ENCODE measurements at regions not wholly inside any gene's neighbourhood (a gene's known extent, or its start where the extent isn't known, plus 50 kb on each side); places are given as distances from the start of the nearest gene placed in this dataset.

DNA sequence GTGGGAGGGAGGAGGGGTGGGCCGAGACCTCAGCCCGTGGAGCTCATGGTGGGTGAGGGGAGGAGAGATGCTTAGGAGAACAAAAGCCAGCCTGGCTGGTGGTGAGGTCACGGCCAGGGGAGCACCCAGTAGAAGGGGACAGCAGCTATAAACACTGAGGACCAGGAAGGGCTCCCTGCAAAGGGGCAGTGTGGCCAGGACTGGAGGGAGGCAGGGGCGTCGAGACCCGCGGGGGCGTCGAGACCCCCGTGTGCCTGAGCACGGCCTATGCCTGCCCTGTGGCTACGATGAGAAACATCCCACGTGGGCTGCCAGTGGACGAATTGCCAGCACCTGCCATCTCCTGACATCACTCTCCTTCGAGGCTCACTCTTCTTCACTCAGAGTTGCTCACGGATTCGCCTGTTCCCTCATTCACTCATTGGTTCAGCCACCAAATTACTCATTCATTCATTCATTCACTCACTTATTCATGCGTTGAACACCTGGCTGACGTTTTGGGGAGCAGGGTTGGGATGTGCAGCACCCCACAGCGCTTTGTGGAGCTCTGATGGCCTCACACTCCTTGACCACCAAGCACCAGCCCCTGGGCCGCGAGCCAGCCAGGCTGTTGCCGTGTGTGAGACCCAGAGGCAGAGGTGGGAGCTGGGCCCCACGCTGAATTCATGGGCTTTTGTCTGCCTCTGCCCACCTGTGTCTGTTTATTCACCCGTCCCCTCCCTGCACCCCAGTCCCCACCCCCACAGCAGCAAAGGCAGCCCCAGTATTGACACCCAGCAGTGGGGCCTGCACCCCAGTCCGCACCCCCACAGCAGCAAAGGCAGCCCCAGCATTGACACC, 61.2 kb upstream of the BHLHE23 start:
- H3K79me2 ChIP-seq (ENCODE audit: low read length), result no peaks in the 10 kb centered on the region
- no peak overlapping the region for H3K27ac ChIP-seq (ENCODE audit: low read length)
- no peak for ATAC-seq
- no TSS peak for BruUV-seq (replicated peaks)
- H3K4me1 ChIP-seq (ENCODE audit: insufficient read depth, low read length), result no peaks in the 10 kb centered on the region; the same call in 1 of the 2 replicates
- H3K36me3 ChIP-seq (ENCODE audit: low read depth, low read length), result no peaks in the 10 kb centered on the region
- H4K20me1 ChIP-seq (ENCODE audit: low read length), result no peaks in the 10 kb centered on the region
- ChIA-PET CTCF (no interaction called here), POLR2A (ENCODE audit: unreplicated experiment) (no interaction called here)
- DNase-seq, result no peak
- H3K9me3 ChIP-seq (ENCODE audit: low read length), result no peaks in the 10 kb centered on the region
- intact Hi-C loops (cut with micrococcal nuclease), result no loop called here
- H3F3A ChIP-seq (ENCODE audit: low read length, unreplicated experiment), result no peaks in the 10 kb centered on the region
- peaks cover 14% of the 10 kb centered on the region; the same call in 1 of the 2 replicates for H3K27me3 ChIP-seq (ENCODE audit: low read length)
- H2AFZ ChIP-seq (ENCODE audit: low read length), result no peak overlapping the region
- H3K4me3 ChIP-seq (ENCODE audit: low read length), result no peak overlapping the region
- H3K4me2 ChIP-seq (ENCODE audit: low read length), result no peak overlapping the region
- H3K9ac ChIP-seq (ENCODE audit: low read length), result no peak overlapping the region
- no peaks in the 10 kb centered on the region for H3K9me2 ChIP-seq (replicated peaks; ENCODE audit: low read length)
- TF ChIP-seq EZH2phosphoT487 (IDR thresholded peaks at IDR 0.05; ENCODE audit: borderline replicate concordance, low read length), result no peak
- TF ChIP-seq EZH2 (IDR thresholded peaks at IDR 0.05; ENCODE audit: low read length, unreplicated experiment), result no peak
- TF ChIP-seq, protein P1, sequence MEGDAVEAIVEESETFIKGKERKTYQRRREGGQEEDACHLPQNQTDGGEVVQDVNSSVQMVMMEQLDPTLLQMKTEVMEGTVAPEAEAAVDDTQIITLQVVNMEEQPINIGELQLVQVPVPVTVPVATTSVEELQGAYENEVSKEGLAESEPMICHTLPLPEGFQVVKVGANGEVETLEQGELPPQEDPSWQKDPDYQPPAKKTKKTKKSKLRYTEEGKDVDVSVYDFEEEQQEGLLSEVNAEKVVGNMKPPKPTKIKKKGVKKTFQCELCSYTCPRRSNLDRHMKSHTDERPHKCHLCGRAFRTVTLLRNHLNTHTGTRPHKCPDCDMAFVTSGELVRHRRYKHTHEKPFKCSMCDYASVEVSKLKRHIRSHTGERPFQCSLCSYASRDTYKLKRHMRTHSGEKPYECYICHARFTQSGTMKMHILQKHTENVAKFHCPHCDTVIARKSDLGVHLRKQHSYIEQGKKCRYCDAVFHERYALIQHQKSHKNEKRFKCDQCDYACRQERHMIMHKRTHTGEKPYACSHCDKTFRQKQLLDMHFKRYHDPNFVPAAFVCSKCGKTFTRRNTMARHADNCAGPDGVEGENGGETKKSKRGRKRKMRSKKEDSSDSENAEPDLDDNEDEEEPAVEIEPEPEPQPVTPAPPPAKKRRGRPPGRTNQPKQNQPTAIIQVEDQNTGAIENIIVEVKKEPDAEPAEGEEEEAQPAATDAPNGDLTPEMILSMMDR (conservative IDR thresholded peaks at IDR 0.05; ENCODE audit: low read depth, low read length), result no peak

DNA sequence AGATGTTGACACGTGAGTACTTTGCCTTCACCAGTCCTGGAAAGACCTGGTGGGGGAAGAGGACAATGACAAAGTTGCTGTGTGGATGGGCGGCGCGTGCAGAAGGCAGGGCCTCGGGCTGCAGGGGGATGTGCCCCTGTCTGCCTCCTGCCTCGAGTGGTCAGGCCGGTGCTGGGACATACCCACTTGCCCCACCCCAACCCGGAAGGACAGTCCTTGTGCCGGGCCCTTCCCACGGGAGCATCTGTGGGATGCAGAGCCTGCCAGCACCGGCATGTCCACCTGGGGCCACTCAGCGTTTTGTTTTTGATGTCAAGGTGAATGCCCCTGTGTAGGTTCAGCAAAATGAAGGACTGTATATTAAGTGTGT, 60.5 kb upstream of the BHLHE23 start:
- peaks cover 14% of the 10 kb centered on the region; the same call in 1 of the 2 replicates for H3K27me3 ChIP-seq (ENCODE audit: low read length)
- BruUV-seq (replicated peaks), result no TSS peak
- POLR2A ChIA-PET (ENCODE audit: unreplicated experiment), result no interaction called here

More for the DNA sequence above, 60.5 kb upstream of the BHLHE23 start:
- ATAC-seq, result no peak
- Histone ChIP-seq H4K20me1 (ENCODE audit: low read length) (no peaks in the 10 kb centered on the region), H3K4me1 (ENCODE audit: insufficient read depth, low read length) (no peaks in the 10 kb centered on the region; the same call in 1 of the 2 replicates), H3K9me2 (replicated peaks; ENCODE audit: low read length) (no peaks in the 10 kb centered on the region), H3K79me2 (ENCODE audit: low read length) (no peaks in the 10 kb centered on the region), H3K4me2 (ENCODE audit: low read length) (no peak overlapping the region), H3K27ac (ENCODE audit: low read length) (no peak overlapping the region), H3K9me3 (ENCODE audit: low read length) (no peaks in the 10 kb centered on the region), H3K9ac (ENCODE audit: low read length) (no peak overlapping the region), H3K36me3 (ENCODE audit: low read depth, low read length) (no peaks in the 10 kb centered on the region), H3K4me3 (ENCODE audit: low read length) (no peak overlapping the region), H3F3A (ENCODE audit: low read length, unreplicated experiment) (no peaks in the 10 kb centered on the region), H2AFZ (ENCODE audit: low read length) (no peak overlapping the region)
- no peak for DNase-seq
- CTCF ChIA-PET, result no interaction called here
- TF ChIP-seq, protein P1 (conservative IDR thresholded peaks at IDR 0.05; ENCODE audit: low read depth, low read length), result no peak
- no peak for TF ChIP-seq EZH2 (IDR thresholded peaks at IDR 0.05; ENCODE audit: low read length, unreplicated experiment)
- no peak for TF ChIP-seq EZH2phosphoT487 (IDR thresholded peaks at IDR 0.05; ENCODE audit: borderline replicate concordance, low read length)
- intact Hi-C loops (cut with micrococcal nuclease), result no loop called here

Measured in PC-3 (cell line).